Ascending aorta (tissue), 2 donors: ENCODE measurements at regions not wholly inside any gene's neighbourhood (a gene's known extent, or its start where the extent isn't known, plus 50 kb on each side); places are given as distances from the start of the nearest gene placed in this dataset.

Experiments
- DNase-seq, 2 donors: peaks; one replicate each; pipeline ENCODE4 v3.0.0-alpha.2; 2019; ENCODE audit warnings: low spot score in 2 of 2
- H3K27ac ChIP-seq, 2 donors: fragments of 200-600 bp; sonication (generic); one replicate each; pipeline ENCODE4 v1.5.1; 2016 to 2017; ENCODE audit warnings: mild to moderate bottlenecking in 1 of 2
- H3K27me3 ChIP-seq: fragments of 200-600 bp; sonication (generic); one replicate; pipeline ENCODE4 v1.5.1; 2017
- H3K36me3 ChIP-seq, 2 donors: fragments of 200-600 bp; sonication (generic); one replicate each; pipeline ENCODE4 v1.5.1; 2016
- H3K4me1 ChIP-seq, 2 donors: fragments of 200-600 bp; sonication (generic); one replicate each; pipeline ENCODE4 v1.5.1; 2016 to 2017; ENCODE audit warnings: mild to moderate bottlenecking in 1 of 2
- H3K4me3 ChIP-seq, 2 donors: fragments of 200-600 bp; sonication (generic); one replicate each; pipeline ENCODE4 v1.5.1; 2016 to 2017; ENCODE audit warnings: mild to moderate bottlenecking in 1 of 2
- H3K9me3 ChIP-seq, 2 donors: fragments of 200-600 bp; sonication (generic); one replicate each; pipeline ENCODE4 v1.5.1; 2016
- CTCF ChIP-seq, 3 experiments: fragments of 200-600 bp in 2 of 3; fragments of 450-650 bp in 1 of 3; sonication (generic) in 2 of 3; IDR thresholded peaks; one replicate each; pipeline ENCODE4 v1.5.1; 2016 to 2019; ENCODE audit warnings: antibody characterized with exemption in 3 of 3, mild to moderate bottlenecking in 1 of 3, moderate library complexity in 1 of 3
- intact Hi-C: fragments of 100-400 bp; cut with DNase I; formaldehyde crosslinking; loops from one replicate; pipeline ENCODE4 v1.15.1; 2023

GRCh38 chr16:86345516-86345915, 164.8 kb upstream of the FOXF1 start:
- intact Hi-C loops = no loop called here
- Histone ChIP-seq H3K9me3 (no peaks in the 10 kb centered on the region), H3K36me3 (no peaks in the 10 kb centered on the region), H3K4me1 (peaks cover 3 to 16% of the 10 kb centered on the region in 2 donors), H3K27me3 (peaks cover 5% of the 10 kb centered on the region), H3K27ac (no peak overlapping the region), H3K4me3 (no peak overlapping the region)
- DNase-seq = no peak
- no peak for TF ChIP-seq CTCF (IDR thresholded peaks at IDR 0.05)

- DNase-seq = no peak
- Histone ChIP-seq H3K36me3 (no peaks in the 10 kb centered on the region), H3K4me3 (no peak overlapping the region), H3K4me1 (peaks cover 3 to 16% of the 10 kb centered on the region in 2 donors), H3K9me3 (no peaks in the 10 kb centered on the region), H3K27ac (no peak overlapping the region), H3K27me3 (peaks cover 5% of the 10 kb centered on the region)
- intact Hi-C loops = no loop called here
- TF ChIP-seq CTCF (IDR thresholded peaks at IDR 0.05) = no peak
These were observed 164.3 kb upstream of the FOXF1 start for GRCh38 chr16:86346034-86346433.

- peaks cover 3 to 16% of the 10 kb centered on the region in 2 donors for H3K4me1 ChIP-seq
- H3K9me3 ChIP-seq = no peaks in the 10 kb centered on the region
- no peak for TF ChIP-seq CTCF (IDR thresholded peaks at IDR 0.05)
- H3K27me3 ChIP-seq = peaks cover 5% of the 10 kb centered on the region
- no peak for DNase-seq
- no peak overlapping the region for H3K4me3 ChIP-seq
- no peak overlapping the region for H3K27ac ChIP-seq
- no peaks in the 10 kb centered on the region for H3K36me3 ChIP-seq
- intact Hi-C loops = no loop called here
These were observed 163.2 kb upstream of the FOXF1 start for GRCh38 chr16:86347090-86347489.

GRCh38 chr16:86347916-86348555, 162.3 kb upstream of the FOXF1 start:
- intact Hi-C loops = no loop called here
- Histone ChIP-seq H3K36me3 (no peaks in the 10 kb centered on the region), H3K4me1 (peaks cover 3 to 9% of the 10 kb centered on the region in 2 donors), H3K9me3 (no peaks in the 10 kb centered on the region), H3K27ac (no peak overlapping the region), H3K4me3 (no peak overlapping the region), H3K27me3 (peaks cover 5% of the 10 kb centered on the region)
- no peak for TF ChIP-seq CTCF (IDR thresholded peaks at IDR 0.05)
- DNase-seq = no peak

- TF ChIP-seq CTCF (IDR thresholded peaks at IDR 0.05) = no peak
These were observed 160.9 kb upstream of the FOXF1 start for GRCh38 chr16:86349338-86349900.

More at GRCh38 chr16:86349338-86349900, 160.9 kb upstream of the FOXF1 start:
- H3K4me3 ChIP-seq = no peak overlapping the region
- DNase-seq = no peak
- intact Hi-C loops = no loop called here
- peaks cover 0 to under 1% of the 10 kb centered on the region in 2 donors for H3K4me1 ChIP-seq
- no peaks in the 10 kb centered on the region for H3K9me3 ChIP-seq
- no peak overlapping the region for H3K27ac ChIP-seq
- peaks cover 5% of the 10 kb centered on the region for H3K27me3 ChIP-seq
- H3K36me3 ChIP-seq = no peaks in the 10 kb centered on the region
